GM18505 (cell line): ENCODE measurements at regions not wholly inside any gene's neighbourhood (a gene's known extent, or its start where the extent isn't known, plus 50 kb on each side); places are given as distances from the start of the nearest gene placed in this dataset.

ENCODE experiments used
- ATAC-seq: cut with Tn5 transposase; IDR thresholded peaks from one replicate; pipeline ENCODE4 v1.9.1; 2021; ENCODE audit not compliant: unreplicated experiment
- POLR2A ChIP-seq: IDR thresholded peaks from 4 replicates; pipeline ENCODE4 v1.6.1; 2011; ENCODE audit warnings: borderline replicate concordance; ENCODE audit not compliant: insufficient read depth, insufficient read length; ENCODE audit errors: extremely low read depth

DNA sequence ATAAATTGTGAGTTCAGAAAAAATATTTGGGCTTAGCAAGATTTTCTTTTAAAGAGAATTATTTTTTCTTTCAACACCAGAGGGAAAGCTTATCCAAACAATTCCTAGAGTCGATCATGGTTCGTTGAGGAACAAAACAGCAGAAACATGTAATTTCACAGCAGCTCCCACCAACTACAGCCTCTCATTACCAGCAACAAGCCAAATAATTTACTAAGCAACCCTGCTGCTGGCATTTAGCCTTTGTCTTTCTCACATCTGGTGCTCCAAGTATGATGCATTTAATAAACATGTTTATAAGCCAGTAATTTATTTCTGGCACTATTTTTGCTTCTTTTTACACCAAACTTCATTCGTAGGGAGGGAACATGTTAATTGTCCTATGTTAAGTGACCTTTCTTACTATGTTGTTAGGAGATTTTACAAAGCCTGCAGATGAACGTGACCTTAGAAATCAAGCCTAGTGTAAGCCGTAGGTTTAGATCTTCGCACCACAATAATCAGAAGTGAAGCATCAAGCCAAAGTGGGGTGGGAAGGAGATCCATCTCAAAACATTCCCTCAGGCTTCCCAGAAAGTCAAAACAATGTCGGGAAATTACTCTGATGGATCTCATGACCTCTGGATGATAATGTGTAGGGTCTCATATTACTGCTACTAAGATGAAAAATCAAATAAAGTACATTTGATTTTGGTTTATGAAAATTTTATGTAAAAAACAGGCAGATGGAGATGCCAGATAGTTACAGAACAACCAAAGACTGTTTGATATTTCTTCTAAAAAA is 128.4 kb downstream of the RPAP3 start:
- ATAC-seq: no peak
- no peak for TF ChIP-seq POLR2A

DNA sequence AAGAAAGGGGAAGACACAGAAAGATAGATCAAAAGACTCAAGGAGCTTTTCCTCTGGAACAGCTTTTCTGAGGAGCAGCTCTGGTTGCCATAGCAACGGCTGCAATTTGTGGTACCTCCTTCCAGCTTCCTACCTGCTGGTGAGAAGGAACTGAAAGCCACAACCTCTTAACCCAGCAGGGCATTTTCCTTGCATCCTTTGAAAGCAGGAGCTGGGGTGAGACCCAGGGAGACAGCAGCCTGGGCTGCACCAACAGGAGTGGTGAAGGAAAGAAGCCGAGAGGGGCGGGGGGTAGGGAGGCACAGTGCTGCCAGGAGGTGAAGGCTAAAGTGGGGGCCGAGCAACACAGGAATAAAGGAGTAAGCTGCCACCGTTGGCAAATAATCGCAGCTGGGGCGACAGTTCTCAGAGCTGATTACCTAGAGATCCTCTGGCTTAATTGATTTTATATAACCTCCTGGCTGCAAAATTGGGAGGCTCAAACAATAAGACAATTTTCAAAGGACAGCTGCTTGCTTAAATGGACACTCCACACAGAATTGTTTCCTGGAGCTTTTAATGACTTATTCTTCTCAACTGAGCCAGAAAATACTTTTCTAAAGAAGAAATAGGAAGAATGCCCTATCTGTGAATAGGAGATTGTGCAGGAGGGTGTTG is 129.4 kb downstream of the RPAP3 start:
- ATAC-seq: no peak
- no peak for TF ChIP-seq POLR2A

DNA sequence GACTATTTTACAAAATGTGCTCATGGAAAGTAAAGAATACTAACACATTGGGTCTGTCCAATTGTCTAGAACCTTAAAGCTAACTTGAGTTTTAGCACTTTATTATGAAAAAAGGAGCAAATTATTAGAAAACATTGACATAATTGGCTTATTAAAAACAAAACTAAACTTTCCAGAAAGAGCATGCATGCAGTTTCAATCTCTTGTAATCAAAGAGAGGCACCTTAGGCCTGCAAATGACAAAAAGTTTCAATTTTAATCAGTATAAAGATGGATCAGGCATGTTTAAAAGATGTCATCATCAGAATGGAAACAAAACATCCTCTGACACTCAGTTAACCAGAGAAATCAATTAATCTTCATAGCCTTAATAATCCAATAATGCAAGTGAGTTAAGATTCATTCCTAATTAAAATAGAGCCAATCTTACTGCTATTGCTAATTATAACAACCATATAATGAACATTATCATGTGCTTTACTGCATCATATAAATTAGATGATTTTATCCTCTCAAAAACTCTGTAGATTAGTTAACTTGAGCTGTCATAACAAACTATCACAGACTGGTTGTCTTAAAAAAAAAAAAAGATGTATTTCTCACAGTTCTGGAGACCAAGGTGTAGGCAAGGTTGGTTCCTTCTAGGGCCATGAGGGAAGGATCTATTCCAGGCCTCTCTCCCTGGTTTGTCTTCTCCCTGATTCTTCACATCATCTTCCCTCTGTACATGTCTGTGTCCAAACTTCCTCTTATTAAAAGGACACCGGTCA is 131.4 kb downstream of the RPAP3 start:
- TF ChIP-seq POLR2A: no peak

DNA sequence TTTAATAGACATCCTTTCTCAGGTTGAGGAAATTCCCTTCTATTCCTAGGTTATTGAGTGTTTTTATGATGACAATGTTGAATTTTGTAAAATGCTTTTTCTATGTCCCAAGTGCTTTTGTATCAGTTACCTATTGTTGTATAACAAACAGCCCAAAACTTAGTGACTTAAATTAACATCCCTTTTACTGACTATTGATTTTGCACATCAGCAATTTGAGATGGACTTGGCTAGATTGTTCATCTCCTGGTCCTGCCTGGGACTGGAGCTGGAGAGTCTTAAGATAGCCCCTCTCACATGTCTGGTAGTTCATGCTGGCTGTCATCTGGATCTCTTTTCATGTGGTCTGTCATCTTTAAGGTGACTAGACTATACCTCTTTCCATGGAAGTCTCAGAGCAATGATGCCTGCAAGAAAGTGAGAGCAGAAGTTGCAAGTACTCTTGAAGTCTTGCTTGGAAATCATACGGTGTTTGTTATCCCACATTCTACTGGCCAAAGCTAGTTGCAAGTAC is 132.6 kb downstream of the RPAP3 start:
- no peak for TF ChIP-seq POLR2A
- no peak for ATAC-seq

More for the DNA sequence above, 131.4 kb downstream of the RPAP3 start:
- ATAC-seq: no peak

DNA sequence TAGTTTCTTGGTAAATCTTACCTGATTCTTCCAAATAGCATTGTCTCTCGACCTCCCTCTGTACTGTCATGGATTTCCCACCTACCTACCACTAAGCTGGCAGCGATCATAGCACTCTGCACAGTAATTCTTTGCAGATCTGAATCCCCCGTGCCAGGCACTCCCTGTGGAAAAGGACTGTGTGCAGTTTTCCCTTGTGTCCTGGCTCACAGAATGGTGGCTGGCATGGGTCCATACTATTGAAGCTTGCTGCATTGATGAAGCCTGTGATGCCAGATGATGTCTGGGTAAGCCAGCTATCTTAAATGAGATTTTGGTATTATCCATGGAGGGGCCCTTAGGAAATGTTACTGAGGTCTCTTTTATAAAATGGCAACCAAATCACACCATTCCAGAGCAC is 135.7 kb downstream of the RPAP3 start:
- TF ChIP-seq POLR2A: no peak
- ATAC-seq: no peak

DNA sequence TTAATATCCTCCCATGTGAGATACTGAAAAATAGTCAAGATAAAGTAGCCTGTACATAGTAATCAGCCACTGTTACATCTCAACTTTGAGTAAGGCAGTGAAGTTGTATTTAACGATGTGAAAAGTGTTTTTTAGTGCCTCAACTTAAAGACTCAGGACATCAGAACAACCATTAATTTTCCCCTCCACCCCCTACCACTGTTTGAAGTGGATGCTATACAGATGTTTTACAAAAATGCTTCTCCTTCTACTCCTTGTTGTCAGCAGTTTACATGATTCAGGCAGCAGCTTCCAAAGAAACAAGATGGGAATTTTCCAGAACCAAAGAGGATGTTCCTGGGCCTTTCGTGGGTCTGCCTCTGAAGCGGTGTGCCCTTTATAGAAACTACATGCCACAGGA is 143.6 kb downstream of the RPAP3 start:
- no peak for ATAC-seq
- TF ChIP-seq POLR2A: no peak

DNA sequence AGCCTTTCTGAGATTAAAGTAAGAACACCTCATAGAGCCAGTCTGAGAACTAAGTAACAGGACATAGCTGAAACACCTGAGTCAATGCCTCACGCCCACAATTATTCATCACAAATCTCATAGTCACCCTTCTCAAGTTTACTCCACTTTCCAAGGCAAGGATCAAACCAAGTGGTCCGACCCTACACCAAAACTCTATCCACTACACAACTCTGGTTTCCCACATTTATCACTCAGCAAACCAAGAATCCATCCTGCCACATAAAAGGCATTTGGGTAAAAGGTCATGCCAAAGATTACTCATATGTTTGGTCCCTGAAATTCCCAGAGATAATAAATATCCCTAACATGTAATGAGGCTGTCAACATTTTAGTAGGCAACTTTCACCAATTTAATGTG is 144.1 kb downstream of the RPAP3 start:
- no peak for ATAC-seq
- TF ChIP-seq POLR2A: no peak

DNA sequence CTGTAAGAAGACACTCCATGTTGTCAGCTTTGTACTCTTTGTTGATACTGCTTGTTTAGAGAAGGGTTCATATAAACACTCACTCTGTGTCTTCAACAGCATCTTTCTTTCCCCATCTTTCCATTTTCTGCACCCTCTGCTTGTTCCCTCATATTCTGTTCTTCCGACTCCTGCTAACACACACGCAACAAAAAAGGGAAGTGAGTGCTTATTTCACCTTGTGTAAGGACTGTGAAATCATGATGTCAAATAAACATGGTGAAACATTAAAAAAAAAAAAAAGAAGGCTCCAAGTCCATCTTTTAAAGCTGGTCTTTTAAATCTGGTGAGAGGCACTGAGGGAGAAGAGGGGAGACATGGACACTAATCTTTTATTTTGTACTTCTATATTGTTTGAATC is 145.4 kb downstream of the RPAP3 start:
- ATAC-seq: no peak
- no peak for TF ChIP-seq POLR2A

DNA sequence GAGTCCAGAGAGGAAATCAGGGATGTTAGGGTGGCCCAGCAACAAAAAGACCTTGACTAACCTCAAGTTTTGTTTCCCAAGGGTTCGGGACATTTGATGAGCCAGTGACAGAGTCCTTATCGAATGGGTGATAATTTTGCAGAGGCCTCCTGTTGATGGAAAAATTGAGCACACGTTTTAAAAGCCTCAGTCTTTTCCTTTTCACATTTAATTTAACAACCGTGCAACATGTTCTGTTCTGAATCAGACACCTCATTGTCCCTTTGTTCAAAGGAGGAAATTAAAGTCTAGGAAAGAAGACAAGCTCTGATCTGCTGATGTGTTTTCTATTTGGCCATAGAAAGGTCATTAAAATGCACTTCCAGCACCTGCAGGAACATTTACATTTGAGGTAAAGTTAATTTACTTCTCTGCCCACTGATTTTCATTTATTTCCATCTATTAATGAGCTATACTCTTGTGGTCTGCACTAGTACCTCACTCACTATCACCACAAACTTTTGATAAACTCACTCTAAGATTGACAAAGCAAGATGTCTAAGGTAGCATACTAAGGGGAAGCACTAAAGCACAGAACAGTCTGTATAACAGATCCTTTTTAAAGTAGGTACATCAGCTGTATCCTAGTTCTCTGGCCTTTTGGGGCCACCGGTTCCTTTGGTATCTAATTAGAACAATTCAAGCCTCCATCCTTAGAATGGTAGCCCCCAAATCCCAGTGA is 147.0 kb downstream of the RPAP3 start:
- no peak for ATAC-seq
- TF ChIP-seq POLR2A: no peak

DNA sequence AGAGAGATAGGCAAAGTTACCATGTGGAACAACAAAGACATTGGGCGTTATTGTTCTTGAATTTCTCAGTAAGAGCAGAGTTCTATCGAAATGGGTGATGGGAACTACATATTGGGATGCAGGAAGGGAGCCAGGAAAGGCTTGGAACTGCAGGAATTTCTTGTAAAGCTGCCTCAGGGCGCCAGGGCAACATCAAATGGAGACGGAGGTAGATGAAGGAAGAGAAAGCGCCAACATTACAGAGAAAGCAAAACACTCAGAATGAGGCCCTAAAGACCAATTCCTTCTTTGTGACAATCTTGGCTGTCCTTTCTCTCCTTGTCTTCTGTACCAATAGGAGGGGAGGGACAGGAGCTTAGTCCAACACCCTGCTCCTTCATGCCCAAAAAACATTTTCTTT is 148.4 kb downstream of the RPAP3 start:
- no peak for TF ChIP-seq POLR2A
- no peak for ATAC-seq

DNA sequence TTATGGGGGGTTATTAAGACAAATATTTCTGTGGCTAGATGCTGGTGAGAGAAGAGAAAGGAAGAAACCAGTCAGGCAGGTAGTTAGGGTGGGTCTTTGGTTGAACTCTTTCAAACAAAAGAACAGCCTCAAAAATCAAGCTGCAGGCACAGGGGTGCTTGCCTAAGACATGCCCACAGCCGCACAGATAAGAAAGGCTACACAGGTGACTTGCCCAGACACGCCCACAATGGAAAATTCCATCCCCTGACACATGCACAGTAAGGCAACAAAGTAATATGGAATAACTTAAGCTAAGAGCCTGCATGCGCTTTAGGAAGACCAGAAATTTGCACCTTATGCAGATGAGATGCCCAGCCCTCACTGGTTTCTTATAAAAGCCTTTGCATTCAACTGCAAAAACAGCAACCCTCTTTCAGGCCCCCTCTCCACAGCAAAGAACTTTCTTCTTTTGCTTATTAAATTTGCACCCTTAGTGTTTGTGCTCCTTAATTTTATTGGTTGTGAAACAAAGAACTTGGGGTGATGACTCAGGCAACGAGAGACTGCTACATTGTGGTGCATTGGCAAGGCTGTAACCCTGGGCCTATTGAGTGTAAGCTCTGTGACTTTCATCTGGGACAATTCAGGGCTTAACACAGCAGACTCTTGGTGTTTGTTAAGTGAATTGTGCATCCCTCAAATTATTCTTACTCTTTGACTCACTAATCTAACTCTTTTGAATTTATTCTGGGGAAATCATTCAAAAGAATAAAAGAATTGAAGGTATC is 149.4 kb downstream of the RPAP3 start:
- TF ChIP-seq POLR2A: no peak
- no peak for ATAC-seq

DNA sequence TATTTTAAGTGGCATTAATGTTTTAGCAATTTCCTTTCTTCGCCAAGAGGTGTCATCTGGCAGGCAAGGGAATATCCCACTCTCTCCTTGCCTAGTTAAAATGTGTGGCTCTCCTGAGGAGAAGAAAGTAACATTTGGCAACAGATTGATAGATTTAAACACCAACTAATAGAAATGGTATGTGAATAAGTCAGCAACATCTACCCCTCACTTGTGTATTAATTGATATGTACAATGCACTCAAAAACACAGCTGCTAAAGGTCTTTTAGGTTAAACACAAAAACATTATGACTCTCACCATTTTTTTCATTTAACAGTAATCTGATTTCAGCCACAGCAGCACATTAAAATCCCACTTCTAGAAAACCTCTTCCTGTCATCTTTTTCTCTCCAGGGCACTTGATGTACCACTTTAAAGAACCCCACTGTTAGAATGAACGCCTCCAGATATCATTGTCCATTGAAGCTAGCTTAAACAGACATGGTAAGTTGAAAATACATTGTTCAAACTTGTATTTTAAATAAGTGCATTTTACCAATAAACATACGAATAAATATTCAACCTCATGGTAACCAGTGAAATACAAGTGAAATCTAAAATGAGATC is 151.7 kb downstream of the RPAP3 start:
- no peak for ATAC-seq
- TF ChIP-seq POLR2A: no peak
